HEK293T (cell line): ENCODE measurements at regions not wholly inside any gene's neighbourhood (a gene's known extent, or its start where the extent isn't known, plus 50 kb on each side); places are given as distances from the start of the nearest gene placed in this dataset.

ENCODE experiments used
- CTCF ChIA-PET: fragments of 350-600 bp; formaldehyde crosslinking; extraction: SDS; loops from one replicate; lab custom pipeline; 2021; ENCODE audit warnings: antibody characterized with exemption, inconsistent platforms; lab: Yijun Ruan, JAX
- POLR2A ChIA-PET: fragments of 350-600 bp; formaldehyde crosslinking; extraction: SDS; loops from one replicate; lab custom pipeline; 2020; ENCODE audit warnings: antibody characterized with exemption, inconsistent platforms; lab: Yijun Ruan, JAX
- DNase-seq: peaks from one replicate; pipeline ENCODE4 v3.0.0; 2012; ENCODE audit warnings: mixed read lengths; ENCODE audit errors: extremely low spot score
- ARNT ChIP-seq: fragments of 450-650 bp; IDR thresholded peaks from 2 replicates; pipeline ENCODE4 v1.6.1; 2017; ENCODE audit warnings: mild to moderate bottlenecking
- BHLHE40 ChIP-seq: fragments of 450-650 bp; IDR thresholded peaks from 2 replicates; pipeline ENCODE4 v1.6.1; 2016; ENCODE audit warnings: mild to moderate bottlenecking, moderate library complexity, borderline replicate concordance
- CTBP1 ChIP-seq: fragments of 450-650 bp; IDR thresholded peaks from 2 replicates; pipeline ENCODE4 v1.6.1; 2016; ENCODE audit warnings: borderline replicate concordance
- ELF4 ChIP-seq: fragments of 450-650 bp; IDR thresholded peaks from 2 replicates; pipeline ENCODE4 v1.6.1; 2017; ENCODE audit warnings: antibody characterized with exemption
- FOXA1 ChIP-seq: fragments of 450-650 bp; IDR thresholded peaks from 2 replicates; pipeline ENCODE4 v1.6.1; 2016; ENCODE audit warnings: mild to moderate bottlenecking
- FOXK2 ChIP-seq: fragments of 450-650 bp; IDR thresholded peaks from 2 replicates; pipeline ENCODE4 v1.6.1; 2016; ENCODE audit warnings: mild to moderate bottlenecking
- FOXM1 ChIP-seq: fragments of 450-650 bp; IDR thresholded peaks from 2 replicates; pipeline ENCODE4 v1.6.1; 2017; ENCODE audit warnings: mild to moderate bottlenecking, borderline replicate concordance
- HDGF ChIP-seq: fragments of 450-650 bp; IDR thresholded peaks from 2 replicates; pipeline ENCODE4 v1.6.1; 2017; ENCODE audit warnings: antibody characterized with exemption, borderline replicate concordance
- L3MBTL2 ChIP-seq: fragments of 450-650 bp; conservative IDR thresholded peaks from 2 replicates; pipeline ENCODE4 v1.6.1; 2016; ENCODE audit warnings: mild to moderate bottlenecking
- LEF1 ChIP-seq: fragments of 450-650 bp; IDR thresholded peaks from 2 replicates; pipeline ENCODE4 v1.6.1; 2017; ENCODE audit warnings: mild to moderate bottlenecking, borderline replicate concordance
- NFRKB ChIP-seq: fragments of 450-650 bp; IDR thresholded peaks from 2 replicates; pipeline ENCODE4 v1.6.1; 2016; ENCODE audit warnings: mild to moderate bottlenecking, moderate library complexity
- PKNOX1 ChIP-seq: fragments of 450-650 bp; IDR thresholded peaks from 2 replicates; pipeline ENCODE4 v1.6.1; 2016
- SP1 ChIP-seq: fragments of 450-650 bp; IDR thresholded peaks from 2 replicates; pipeline ENCODE4 v1.6.1; 2017
- SUZ12 ChIP-seq: fragments of 450-650 bp; IDR thresholded peaks from 2 replicates; pipeline ENCODE4 v1.6.1; 2016; ENCODE audit warnings: mild to moderate bottlenecking
- TARDBP ChIP-seq: fragments of 450-650 bp; IDR thresholded peaks from 2 replicates; pipeline ENCODE4 v1.6.1; 2016
- ZNF384 ChIP-seq: fragments of 450-650 bp; IDR thresholded peaks from 2 replicates; pipeline ENCODE4 v1.6.1; 2016

- no peak for DNase-seq
- TF ChIP-seq SP1 (no peak), FOXK2 (no peak), LEF1 (no peak), TARDBP (no peak), ARNT (no peak)
- POLR2A ChIA-PET: no interaction called here
- CTCF ChIA-PET: no interaction called here
Measured at GRCh38 chr4:96356591-96357370, 516.9 kb downstream of the PDHA2 start.

DNA sequence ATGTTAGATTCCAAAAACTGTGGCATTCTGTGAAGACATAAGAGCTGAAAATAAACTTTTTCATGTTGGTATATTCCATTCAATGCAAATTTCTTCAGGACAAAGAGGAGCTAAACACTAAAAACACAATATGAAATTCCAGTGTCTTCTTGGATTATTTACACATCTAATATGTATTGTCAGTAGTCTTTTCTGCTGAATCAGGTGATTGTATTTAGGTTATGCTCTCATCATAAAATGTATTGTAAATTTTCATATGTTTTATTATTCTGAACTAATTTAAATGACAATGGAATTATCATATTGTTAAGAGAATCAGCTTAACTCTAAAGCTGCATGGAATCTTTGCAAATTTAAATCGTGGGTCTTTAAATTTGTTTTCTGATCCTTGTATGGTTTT, 526.7 kb downstream of the PDHA2 start:
- TF ChIP-seq LEF1 (no peak), SP1 (no peak), CTBP1 (no peak), ARNT (no peak), ZNF384 (no peak), FOXK2 (no peak), FOXA1 (no peak), ELF4 (no peak), SUZ12 (no peak), FOXM1 (no peak), BHLHE40 (no peak), TARDBP (no peak), L3MBTL2 (no peak), NFRKB (no peak), HDGF (no peak), PKNOX1 (no peak)
- no peak for DNase-seq
- ChIA-PET POLR2A (no interaction called here), CTCF (no interaction called here)

GRCh38 chr4:96375367-96375766, 535.5 kb downstream of the PDHA2 start:
- ChIA-PET POLR2A (no interaction called here), CTCF (no interaction called here)
- DNase-seq: no peak
- TF ChIP-seq HDGF (no peak), ARNT (no peak), NFRKB (no peak), PKNOX1 (no peak), ZNF384 (no peak), FOXM1 (no peak), LEF1 (no peak), FOXK2 (no peak), L3MBTL2 (no peak), FOXA1 (no peak), CTBP1 (no peak), ELF4 (no peak), SP1 (no peak)

DNA sequence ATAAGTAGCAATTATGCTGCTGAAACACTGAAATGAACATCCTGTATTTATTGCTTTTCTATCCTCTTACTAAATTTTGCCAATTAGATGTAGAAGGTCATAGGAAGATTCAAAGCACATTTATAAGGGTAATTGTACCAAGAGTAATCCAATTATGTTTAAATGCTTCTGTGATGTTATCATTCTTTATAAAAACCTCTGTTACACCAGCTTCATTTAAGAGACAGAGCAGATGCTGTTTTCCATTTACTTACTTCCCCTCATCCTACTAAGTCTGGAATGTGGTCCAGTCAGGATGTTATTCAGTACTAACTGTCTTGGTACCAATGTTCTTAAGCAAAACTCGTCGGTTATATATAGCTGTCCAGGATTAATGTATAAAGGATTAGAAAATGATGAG, 539.6 kb downstream of the PDHA2 start:
- ChIA-PET CTCF (no interaction called here), POLR2A (no interaction called here)
- TF ChIP-seq FOXM1 (no peak), FOXK2 (no peak), BHLHE40 (no peak), ARNT (no peak), SUZ12 (no peak), L3MBTL2 (no peak), HDGF (no peak), SP1 (no peak), PKNOX1 (no peak), TARDBP (no peak)
- DNase-seq: no peak

- POLR2A ChIA-PET: no interaction called here
- TF ChIP-seq ZNF384: no peak
- TF ChIP-seq NFRKB: no peak
- no peak for TF ChIP-seq CTBP1
- no peak for TF ChIP-seq SP1
- TF ChIP-seq L3MBTL2: no peak
- DNase-seq: no peak
- CTCF ChIA-PET: no interaction called here
Measured at GRCh38 chr4:96380106-96380505, 540.2 kb downstream of the PDHA2 start.

DNA sequence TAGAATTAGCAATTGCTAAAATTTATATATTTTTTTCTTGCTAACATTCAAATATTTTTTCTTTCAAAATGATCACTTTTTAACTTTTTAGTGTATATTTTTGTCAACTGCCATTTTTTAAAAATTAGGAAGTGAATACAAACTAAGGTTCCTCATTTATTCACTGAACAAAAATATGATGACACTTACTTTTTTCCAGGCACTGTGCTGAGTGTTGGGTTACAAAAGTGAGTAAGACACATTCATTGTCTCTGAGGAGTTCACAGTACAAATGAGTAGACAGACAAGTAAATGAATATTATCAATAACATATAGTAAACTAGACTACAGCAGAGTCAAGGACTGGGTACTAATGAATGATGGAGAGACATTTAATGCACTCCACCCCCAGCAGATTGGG, 543.5 kb downstream of the PDHA2 start:
- ChIA-PET POLR2A (no interaction called here), CTCF (interaction anchor here (0.7 kb wide), 1 partner anchor 770 kb away, joined by 3 read pairs; no protein-coding TSS in a partner anchor)
- no peak for TF ChIP-seq CTBP1
- no peak for TF ChIP-seq ZNF384
- TF ChIP-seq FOXK2: no peak
- TF ChIP-seq NFRKB: no peak
- no peak for TF ChIP-seq FOXA1
- no peak for DNase-seq

DNA sequence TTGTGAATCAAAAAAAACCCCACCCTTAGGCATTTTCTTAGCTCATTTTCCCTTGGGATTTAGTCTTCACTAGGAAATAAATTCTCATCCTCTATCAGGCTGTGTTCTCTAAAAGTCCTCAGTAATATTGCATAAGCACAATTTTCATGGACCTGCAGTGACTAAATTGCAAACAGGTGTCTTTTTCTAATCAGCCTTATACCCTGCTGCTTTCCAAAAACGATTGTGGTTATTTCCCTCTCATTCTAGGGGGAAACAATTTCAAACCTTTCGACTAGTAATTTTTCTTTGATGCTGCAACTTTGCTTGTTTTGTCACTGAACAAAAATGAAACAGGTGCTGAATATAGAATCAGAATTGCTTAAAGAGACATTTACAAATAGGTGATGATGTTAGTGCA, 549.9 kb downstream of the PDHA2 start:
- no peak for DNase-seq

More for the DNA sequence above, 549.9 kb downstream of the PDHA2 start:
- TF ChIP-seq LEF1 (no peak), FOXA1 (no peak), ELF4 (no peak), ZNF384 (no peak)
- CTCF ChIA-PET: interaction anchor here (0.9 kb wide), 1 partner anchor 39 kb away, joined by 3 read pairs; no protein-coding TSS in a partner anchor
- POLR2A ChIA-PET: no interaction called here
